ENCODE measurements at regions not wholly inside any gene's neighbourhood (a gene's known extent, or its start where the extent isn't known, plus 50 kb on each side); places are given as distances from the start of the nearest gene placed in this dataset.

DNA sequence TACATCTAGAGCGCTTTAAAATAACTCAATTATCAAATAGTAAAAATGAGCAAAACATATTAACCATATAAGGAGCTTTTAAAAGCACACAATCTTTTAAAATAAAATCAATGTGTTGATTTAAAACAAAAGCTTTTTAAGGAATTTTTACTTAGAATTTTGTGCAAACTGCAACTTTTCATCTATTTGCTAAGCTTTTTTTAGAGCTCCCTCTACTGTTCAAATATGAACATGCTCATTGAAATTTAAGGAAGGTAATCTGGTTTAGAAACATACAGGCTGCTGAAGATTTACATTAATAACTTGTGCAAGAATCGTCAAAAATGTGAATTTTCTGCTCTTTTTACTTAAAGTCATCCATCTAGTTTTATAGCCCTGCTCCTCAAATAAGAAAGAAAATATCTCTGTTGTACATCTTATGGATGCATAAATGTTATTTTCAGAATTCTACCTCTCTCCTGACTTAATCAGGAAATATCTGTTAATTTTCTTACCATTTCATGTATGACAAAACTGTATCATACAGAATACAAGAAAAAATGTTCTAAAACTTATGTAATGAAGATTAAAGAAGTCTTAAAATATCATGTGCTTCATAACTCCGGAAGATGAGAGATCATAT lies 469.4 kb upstream of the ROBO2 start:
- Histone ChIP-seq H2BK120ac (ENCODE audit: low read depth, low read length) (no peak overlapping the region), H3K9ac (ENCODE audit: low read depth, low read length, poor library complexity) (no peak overlapping the region), H3K4me3 (ENCODE audit: low read length in 2 of 2) (no peak overlapping the region), H3K14ac (ENCODE audit: low read length) (no peak overlapping the region), H3K23ac (ENCODE audit: low read depth, low read length, poor library complexity) (no peak overlapping the region), H4K8ac (ENCODE audit: low read depth, low read length) (no peak overlapping the region), H3K4me1 (ENCODE audit: control insufficient read depth in 2 of 2, insufficient read depth in 1 of 2, low read depth in 1 of 2, low read length in 2 of 2) (peaks cover 0 to 1% of the 10 kb centered on the region in 2 donors), H3K27ac (replicated peaks; ENCODE audit: low read length) (no peak overlapping the region), H3K4me2 (ENCODE audit: insufficient read depth, low read length, poor library complexity, severe bottlenecking) (no peak overlapping the region), H3K27me3 (ENCODE audit: control insufficient read depth in 3 of 3, insufficient read depth in 3 of 3, low read depth in 1 of 3, low read length in 3 of 3) (no peaks in the 10 kb centered on the region), H4K91ac (ENCODE audit: low read depth, low read length, poor library complexity) (no peak overlapping the region), H3K18ac (ENCODE audit: low read length) (no peak overlapping the region), H3K4ac (ENCODE audit: low read length) (no peak overlapping the region), H2BK15ac (ENCODE audit: low read length) (no peak overlapping the region), H3K79me1 (ENCODE audit: low read depth, low read length) (no peaks in the 10 kb centered on the region), H2AFZ (ENCODE audit: low read length) (no peak overlapping the region), H3K36me3 (replicated peaks in 1 of 2; ENCODE audit: control insufficient read depth in 2 of 2, insufficient read depth in 2 of 2, low read length in 2 of 2) (no peaks in the 10 kb centered on the region), H2BK5ac (ENCODE audit: low read length) (no peak overlapping the region), H2AK5ac (ENCODE audit: low read depth, low read length) (no peak overlapping the region), H3K9me3 (replicated peaks in 1 of 2; ENCODE audit: control insufficient read depth in 2 of 2, insufficient read depth in 1 of 2, low read depth in 1 of 2, low read length in 2 of 2) (no peaks in the 10 kb centered on the region), H2BK12ac (ENCODE audit: low read length) (no peak overlapping the region)
- DNase-seq (ENCODE audit: low spot score), result no peak
- WGBS, 2 donors (ENCODE audit: extremely low coverage in 2 of 2, insufficient read length in 2 of 2, insufficient replicate concordance in 1 of 2), result no CpG with 5 or more reads among the region's 3 CpGs

DNA sequence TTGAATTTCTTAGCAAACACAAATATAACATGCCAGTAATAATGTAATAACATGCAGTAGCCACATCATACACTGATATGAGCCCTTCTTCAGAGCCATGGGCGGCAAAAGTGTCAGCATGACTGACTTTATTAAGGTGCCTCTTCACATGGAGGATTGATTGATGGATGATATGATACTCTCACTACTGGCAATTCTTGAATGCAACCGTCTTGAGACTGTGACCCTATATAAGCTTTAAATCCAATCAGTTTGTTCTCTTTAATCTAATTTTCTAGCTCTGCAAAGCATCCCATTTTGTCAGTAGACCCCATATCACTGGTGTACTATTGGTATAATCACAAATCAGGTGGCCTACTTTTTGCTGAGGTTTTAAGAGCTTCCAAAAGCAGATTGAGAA lies 463.7 kb upstream of the ROBO2 start:
- no peak overlapping the region for H4K91ac ChIP-seq (ENCODE audit: low read depth, low read length, poor library complexity)
- H3K27me3 ChIP-seq (ENCODE audit: control insufficient read depth in 3 of 3, insufficient read depth in 3 of 3, low read depth in 1 of 3, low read length in 3 of 3), result no peaks in the 10 kb centered on the region
- H3K4me1 ChIP-seq (ENCODE audit: control insufficient read depth in 2 of 2, insufficient read depth in 1 of 2, low read depth in 1 of 2, low read length in 2 of 2), result peaks cover 0 to 1% of the 10 kb centered on the region in 2 donors
- H2BK12ac ChIP-seq (ENCODE audit: low read length), result no peak overlapping the region
- no peak overlapping the region for H3K4ac ChIP-seq (ENCODE audit: low read length)
- no peak overlapping the region for H2BK5ac ChIP-seq (ENCODE audit: low read length)
- WGBS, 2 donors (ENCODE audit: extremely low coverage in 2 of 2, insufficient read length in 2 of 2, insufficient replicate concordance in 1 of 2), result no CpG with 5 or more reads among the region's 2 CpGs
- H2BK120ac ChIP-seq (ENCODE audit: low read depth, low read length), result no peak overlapping the region
- no peak overlapping the region for H2AK5ac ChIP-seq (ENCODE audit: low read depth, low read length)
- H3K36me3 ChIP-seq (replicated peaks in 1 of 2; ENCODE audit: control insufficient read depth in 2 of 2, insufficient read depth in 2 of 2, low read length in 2 of 2), result no peaks in the 10 kb centered on the region
- no peak overlapping the region for H3K23ac ChIP-seq (ENCODE audit: low read depth, low read length, poor library complexity)
- no peaks in the 10 kb centered on the region for H3K9me3 ChIP-seq (replicated peaks in 1 of 2; ENCODE audit: control insufficient read depth in 2 of 2, insufficient read depth in 1 of 2, low read depth in 1 of 2, low read length in 2 of 2)
- no peak for DNase-seq (ENCODE audit: low spot score)
- no peak overlapping the region for H3K14ac ChIP-seq (ENCODE audit: low read length)
- no peaks in the 10 kb centered on the region for H3K79me1 ChIP-seq (ENCODE audit: low read depth, low read length)
- no peak overlapping the region for H2AFZ ChIP-seq (ENCODE audit: low read length)
- H2BK15ac ChIP-seq (ENCODE audit: low read length), result no peak overlapping the region
- no peak overlapping the region for H4K8ac ChIP-seq (ENCODE audit: low read depth, low read length)
- H3K4me2 ChIP-seq (ENCODE audit: insufficient read depth, low read length, poor library complexity, severe bottlenecking), result no peak overlapping the region
- H3K9ac ChIP-seq (ENCODE audit: low read depth, low read length, poor library complexity), result no peak overlapping the region
- no peak overlapping the region for H3K18ac ChIP-seq (ENCODE audit: low read length)
- no peak overlapping the region for H3K27ac ChIP-seq (replicated peaks; ENCODE audit: low read length)
- H3K4me3 ChIP-seq (ENCODE audit: low read length in 2 of 2), result no peak overlapping the region

DNA sequence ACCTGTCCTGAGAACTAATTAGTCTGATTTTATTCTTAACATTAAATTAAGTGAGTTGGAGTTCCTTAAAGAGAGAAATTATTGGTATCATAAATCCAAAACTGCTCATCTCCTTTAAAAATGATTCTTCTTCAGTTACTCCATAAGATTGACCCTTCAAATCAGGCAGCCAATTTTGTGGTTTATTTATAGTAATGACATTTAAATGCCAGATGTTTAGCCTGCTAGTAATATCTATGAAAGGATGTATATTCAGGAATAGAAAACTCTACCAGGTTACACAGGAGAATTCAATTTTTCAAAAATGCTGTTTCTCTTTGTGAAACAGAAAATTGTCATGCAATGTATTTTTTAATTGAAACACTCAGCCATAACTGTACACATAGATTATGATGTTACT lies 457.8 kb upstream of the ROBO2 start:
- H3K27ac ChIP-seq (replicated peaks; ENCODE audit: low read length), result no peak overlapping the region
- H3K79me1 ChIP-seq (ENCODE audit: low read depth, low read length), result no peaks in the 10 kb centered on the region
- no peak overlapping the region for H3K4me2 ChIP-seq (ENCODE audit: insufficient read depth, low read length, poor library complexity, severe bottlenecking)
- no peak overlapping the region for H3K18ac ChIP-seq (ENCODE audit: low read length)
- H3K9me3 ChIP-seq (replicated peaks in 1 of 2; ENCODE audit: control insufficient read depth in 2 of 2, insufficient read depth in 1 of 2, low read depth in 1 of 2, low read length in 2 of 2), result no peaks in the 10 kb centered on the region
- H3K36me3 ChIP-seq (replicated peaks in 1 of 2; ENCODE audit: control insufficient read depth in 2 of 2, insufficient read depth in 2 of 2, low read length in 2 of 2), result no peaks in the 10 kb centered on the region
- H2BK120ac ChIP-seq (ENCODE audit: low read depth, low read length), result no peak overlapping the region
- no peak overlapping the region for H2BK5ac ChIP-seq (ENCODE audit: low read length)
- no peaks in the 10 kb centered on the region for H3K27me3 ChIP-seq (ENCODE audit: control insufficient read depth in 3 of 3, insufficient read depth in 3 of 3, low read depth in 1 of 3, low read length in 3 of 3)
- no peak overlapping the region for H2AK5ac ChIP-seq (ENCODE audit: low read depth, low read length)
- H2BK12ac ChIP-seq (ENCODE audit: low read length), result no peak overlapping the region
- no peak overlapping the region for H2BK15ac ChIP-seq (ENCODE audit: low read length)
- no peaks in the 10 kb centered on the region for H3K4me1 ChIP-seq (ENCODE audit: control insufficient read depth in 2 of 2, insufficient read depth in 1 of 2, low read depth in 1 of 2, low read length in 2 of 2)
- no peak overlapping the region for H3K9ac ChIP-seq (ENCODE audit: low read depth, low read length, poor library complexity)
- H3K4ac ChIP-seq (ENCODE audit: low read length), result no peak overlapping the region
- no peak overlapping the region for H2AFZ ChIP-seq (ENCODE audit: low read length)
- no peak overlapping the region for H3K4me3 ChIP-seq (ENCODE audit: low read length in 2 of 2)
- no peak overlapping the region for H4K91ac ChIP-seq (ENCODE audit: low read depth, low read length, poor library complexity)
- no peak overlapping the region for H3K14ac ChIP-seq (ENCODE audit: low read length)
- no peak overlapping the region for H4K8ac ChIP-seq (ENCODE audit: low read depth, low read length)
- no peak for DNase-seq (ENCODE audit: low spot score)
- no peak overlapping the region for H3K23ac ChIP-seq (ENCODE audit: low read depth, low read length, poor library complexity)

DNA sequence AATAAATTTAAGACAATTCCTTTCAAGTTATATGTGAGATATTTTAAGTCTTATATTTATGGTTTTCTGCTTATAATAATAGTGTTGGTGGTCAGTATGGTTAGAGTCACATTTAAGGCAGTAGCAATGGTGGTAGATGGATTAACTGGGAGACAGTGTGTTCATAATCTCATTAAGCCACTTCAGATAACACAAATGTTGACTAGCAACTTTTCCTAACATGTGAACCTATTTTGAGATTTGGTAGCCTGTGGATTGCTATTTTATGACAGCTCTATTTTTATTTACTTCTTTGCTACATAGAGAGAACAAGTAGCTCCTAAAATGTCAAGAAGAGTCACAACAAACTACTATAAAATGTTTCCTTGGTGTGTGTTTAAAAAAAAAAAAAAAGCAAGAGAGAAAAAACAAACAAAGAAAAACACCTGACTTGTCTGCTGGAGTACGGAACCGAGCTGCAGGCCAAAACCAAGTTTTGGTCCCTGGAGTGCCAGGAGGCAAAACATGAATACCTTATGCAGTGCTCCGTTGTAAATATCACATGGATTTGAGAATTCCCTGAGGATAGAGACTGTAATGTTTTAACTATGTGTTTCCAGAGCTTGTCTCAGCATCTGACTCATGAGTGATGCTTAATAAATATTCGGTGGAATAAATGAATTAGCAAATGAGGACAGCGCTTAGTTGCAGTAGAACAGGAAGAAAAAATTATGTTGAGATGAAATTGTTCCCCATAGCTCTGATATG lies 457.1 kb upstream of the ROBO2 start:
- no peak overlapping the region for H2BK15ac ChIP-seq (ENCODE audit: low read length)
- H3K36me3 ChIP-seq (replicated peaks in 1 of 2; ENCODE audit: control insufficient read depth in 2 of 2, insufficient read depth in 2 of 2, low read length in 2 of 2), result no peaks in the 10 kb centered on the region
- no peaks in the 10 kb centered on the region for H3K4me1 ChIP-seq (ENCODE audit: control insufficient read depth in 2 of 2, insufficient read depth in 1 of 2, low read depth in 1 of 2, low read length in 2 of 2)
- no peak overlapping the region for H2AFZ ChIP-seq (ENCODE audit: low read length)
- no peaks in the 10 kb centered on the region for H3K9me3 ChIP-seq (replicated peaks in 1 of 2; ENCODE audit: control insufficient read depth in 2 of 2, insufficient read depth in 1 of 2, low read depth in 1 of 2, low read length in 2 of 2)
- H2BK120ac ChIP-seq (ENCODE audit: low read depth, low read length), result no peak overlapping the region
- no peak for DNase-seq (ENCODE audit: low spot score)
- H3K23ac ChIP-seq (ENCODE audit: low read depth, low read length, poor library complexity), result no peak overlapping the region
- WGBS, 2 donors (ENCODE audit: extremely low coverage in 2 of 2, insufficient read length in 2 of 2, insufficient replicate concordance in 1 of 2), result no CpG with 5 or more reads among the region's 5 CpGs
- H3K4ac ChIP-seq (ENCODE audit: low read length), result no peak overlapping the region
- no peak overlapping the region for H4K91ac ChIP-seq (ENCODE audit: low read depth, low read length, poor library complexity)
- H2BK12ac ChIP-seq (ENCODE audit: low read length), result no peak overlapping the region
- H3K14ac ChIP-seq (ENCODE audit: low read length), result no peak overlapping the region
- H3K4me3 ChIP-seq (ENCODE audit: low read length in 2 of 2), result no peak overlapping the region
- no peak overlapping the region for H4K8ac ChIP-seq (ENCODE audit: low read depth, low read length)
- no peak overlapping the region for H2AK5ac ChIP-seq (ENCODE audit: low read depth, low read length)
- no peak overlapping the region for H3K4me2 ChIP-seq (ENCODE audit: insufficient read depth, low read length, poor library complexity, severe bottlenecking)
- H2BK5ac ChIP-seq (ENCODE audit: low read length), result no peak overlapping the region
- no peak overlapping the region for H3K9ac ChIP-seq (ENCODE audit: low read depth, low read length, poor library complexity)
- H3K27ac ChIP-seq (replicated peaks; ENCODE audit: low read length), result no peak overlapping the region
- no peaks in the 10 kb centered on the region for H3K79me1 ChIP-seq (ENCODE audit: low read depth, low read length)
- no peaks in the 10 kb centered on the region for H3K27me3 ChIP-seq (ENCODE audit: control insufficient read depth in 3 of 3, insufficient read depth in 3 of 3, low read depth in 1 of 3, low read length in 3 of 3)
- no peak overlapping the region for H3K18ac ChIP-seq (ENCODE audit: low read length)

Measured in neuronal stem cell (in vitro differentiated cells).